B cell (primary cell): ENCODE measurements at regions not wholly inside any gene's neighbourhood (a gene's known extent, or its start where the extent isn't known, plus 50 kb on each side); places are given as distances from the start of the nearest gene placed in this dataset.

Experiments used
- ATAC-seq: fragments of 200-7000 bp; cut with Tn5 transposase; one replicate; pipeline ENCODE4 v1.10.0; 2021; ENCODE audit warnings: low read depth, mild to moderate bottlenecking, moderate number of reproducible peaks, moderate library complexity
- CTCF ChIA-PET: fragments of 350-600 bp; sonication (Branson Sonifier 250); formaldehyde crosslinking; loops from one replicate; lab custom pipeline; 2021; ENCODE audit warnings: antibody characterized with exemption, inconsistent platforms; lab: Charles Lee
- POLR2A ChIA-PET: fragments of 350-600 bp; sonication (Branson Sonifier 250); formaldehyde crosslinking; loops from one replicate; lab custom pipeline; 2021; ENCODE audit warnings: antibody characterized with exemption; lab: Charles Lee
- DNase-seq: peaks from one replicate; pipeline ENCODE4 v3.0.0; 2013
- H2AFZ ChIP-seq: 2 replicates; pipeline ENCODE4 v1.6.1; 2012; ENCODE audit warnings: mild to moderate bottlenecking, low read depth, low read length; ENCODE audit not compliant: insufficient read depth, poor library complexity, severe bottlenecking
- H3K27ac ChIP-seq, 2 donors: 1 replicate in 1 of 2; 2 replicates in 1 of 2; pipeline ENCODE4 v1.5.1; 2012 to 2013; ENCODE audit warnings: low read length in 2 of 2, mild to moderate bottlenecking in 2 of 2, moderate library complexity in 1 of 2
- H3K27me3 ChIP-seq, 4 experiments: fragments of 200-600 bp in 1 of 4; sonication (generic) in 1 of 4; replicated peaks in 1 of 4; 1 replicate in 2 of 4; 2 replicates in 2 of 4; pipeline versions ENCODE4 v1.6.1 to v1.7.0; 2013 to 2016; ENCODE audit warnings: low read length in 3 of 4, mild to moderate bottlenecking in 2 of 4, mixed read lengths in 1 of 4, moderate library complexity in 1 of 4; ENCODE audit not compliant: insufficient read depth in 4 of 4, control insufficient read depth in 3 of 4; ENCODE audit errors: control extremely low read depth in 1 of 4
- H3K36me3 ChIP-seq, 2 experiments: replicated peaks in 1 of 2; 1 replicate in 1 of 2; 2 replicates in 1 of 2; pipeline versions ENCODE4 v1.6.1 to v1.7.1; 2013; ENCODE audit warnings: low read length in 1 of 2; ENCODE audit not compliant: insufficient read depth in 2 of 2, control insufficient read depth in 1 of 2; ENCODE audit errors: control extremely low read depth in 1 of 2, extremely low read depth in 1 of 2
- H3K4me1 ChIP-seq, 2 donors: fragments of 200-600 bp in 1 of 2; sonication (generic) in 1 of 2; 1 replicate in 1 of 2; 2 replicates in 1 of 2; pipeline versions ENCODE4 v1.5.1 to v1.6.1; 2013 to 2017; ENCODE audit warnings: low read length in 2 of 2; ENCODE audit not compliant: control insufficient read depth in 2 of 2, insufficient read depth in 2 of 2
- H3K4me2 ChIP-seq: replicated peaks from 2 replicates; pipeline ENCODE3; 2012; ENCODE audit warnings: mild to moderate bottlenecking, low read depth, low read length; ENCODE audit not compliant: poor library complexity, severe bottlenecking
- H3K4me3 ChIP-seq, 5 experiments: fragments of 200-600 bp in 1 of 5; sonication (generic) in 1 of 5; 1 replicate in 3 of 5; 2 replicates in 2 of 5; pipeline versions ENCODE4 v1.5.1 to v1.7.0; 2011 to 2016; ENCODE audit warnings: low read length in 4 of 5, mild to moderate bottlenecking in 4 of 5, low read depth in 2 of 5, control low read depth in 1 of 5, moderate library complexity in 1 of 5; ENCODE audit not compliant: insufficient read depth in 1 of 5; ENCODE audit errors: control extremely low read depth in 1 of 5, extremely low read depth in 1 of 5
- H3K79me2 ChIP-seq: fragments of 200-600 bp; sonication (generic); one replicate; pipeline ENCODE4 v1.6.0; 2016; ENCODE audit warnings: low read length; ENCODE audit not compliant: control insufficient read depth, insufficient read depth
- H3K9ac ChIP-seq: fragments of 200-600 bp; sonication (generic); 2 replicates; pipeline ENCODE4 v1.6.1; 2017; ENCODE audit warnings: mild to moderate bottlenecking, low read length, moderate library complexity
- H3K9me3 ChIP-seq, 3 donors: one replicate each; pipeline versions ENCODE4 v1.6.1 to v1.7.1; 2013; ENCODE audit warnings: low read length in 2 of 3; ENCODE audit not compliant: control insufficient read depth in 2 of 3, insufficient read depth in 1 of 3; ENCODE audit errors: control extremely low read depth in 1 of 3
- H4K20me1 ChIP-seq: 2 replicates; pipeline ENCODE4 v1.6.0; 2012; ENCODE audit warnings: mild to moderate bottlenecking, low read length; ENCODE audit not compliant: insufficient read depth, control insufficient read depth, poor library complexity, severe bottlenecking
- H3K27ac Mint-ChIP-seq: one replicate; pipeline ENCODE4 v1.8.0; 2021; ENCODE audit warnings: mixed read lengths
- H3K27me3 Mint-ChIP-seq: one replicate; pipeline ENCODE4 v1.8.0; 2021; ENCODE audit warnings: mixed read lengths
- H3K4me1 Mint-ChIP-seq: one replicate; pipeline ENCODE4 v1.8.0; 2021; ENCODE audit warnings: mixed read lengths
- H3K4me3 Mint-ChIP-seq: one replicate; pipeline ENCODE4 v1.8.0; 2021; ENCODE audit warnings: mixed read lengths
- H3K9me3 Mint-ChIP-seq: one replicate; pipeline ENCODE4 v1.8.0; 2022; ENCODE audit warnings: mixed read lengths; ENCODE audit not compliant: insufficient read depth
- CTCF ChIP-seq: fragments of 200-600 bp; IDR thresholded peaks from one replicate; pipeline ENCODE4 v1.8.0; 2022; ENCODE audit warnings: antibody characterized with exemption, mild to moderate bottlenecking
- EZH2 ChIP-seq: IDR thresholded peaks from 2 replicates; pipeline ENCODE4 v1.6.1; 2012; ENCODE audit warnings: borderline replicate concordance, low read depth, mild to moderate bottlenecking, moderate library complexity, low read length; ENCODE audit not compliant: insufficient read depth, poor library complexity, severe bottlenecking
- WGBS: methylation state at CpG from one replicate; pipeline ENCODE4 v1.1.5; 2013; ENCODE audit warnings: missing lambda C conversion rate; ENCODE audit not compliant: insufficient coverage; 5-methylcytosine and 5-hydroxymethylcytosine counted together
- intact Hi-C: fragments of 100-400 bp; cut with micrococcal nuclease; formaldehyde crosslinking; loops from one replicate; pipeline ENCODE4 v1.10.0; 2022

GRCh38 chr9:1208157-1208556, 158.0 kb downstream of the DMRT2 start:
- Histone ChIP-seq H3K4me1 (no peaks in the 10 kb centered on the region), H3K27me3 (no peaks in the 10 kb centered on the region), H3K9me3 (peaks cover 0 to 5% (median 3%) of the 10 kb centered on the region in 3 donors), H3K36me3 (no peaks in the 10 kb centered on the region), H2AFZ (no peak overlapping the region), H3K27ac (no peak overlapping the region), H3K79me2 (no peaks in the 10 kb centered on the region), H3K9ac (no peak overlapping the region), H3K4me2 (no peak overlapping the region), H4K20me1 (no peaks in the 10 kb centered on the region), H3K4me3 (no peak overlapping the region)
- ATAC-seq, result no peak
- peaks cover 5% of the 10 kb centered on the region for H3K9me3 Mint-ChIP-seq
- ChIA-PET POLR2A (no interaction called here), CTCF (no interaction called here)
- DNase-seq, result no peak
- 90% methylated on average over 2 of the region's 2 CpGs for WGBS
- H3K4me1 Mint-ChIP-seq, result no peaks in the 10 kb centered on the region
- H3K4me3 Mint-ChIP-seq, result no peak overlapping the region
- H3K27ac Mint-ChIP-seq, result no peak overlapping the region
- TF ChIP-seq CTCF, result no peak
- TF ChIP-seq EZH2, result no peak
- no peaks in the 10 kb centered on the region for H3K27me3 Mint-ChIP-seq
- intact Hi-C loops, result no loop called here

GRCh38 chr9:1210954-1211353, 160.8 kb downstream of the DMRT2 start:
- no peak overlapping the region for H2AFZ ChIP-seq
- H3K27ac ChIP-seq, result no peak overlapping the region
- H3K27ac Mint-ChIP-seq, result no peak overlapping the region
- peaks cover 5% of the 10 kb centered on the region for H3K9me3 Mint-ChIP-seq
- H4K20me1 ChIP-seq, result no peaks in the 10 kb centered on the region
- no peak overlapping the region for H3K9ac ChIP-seq
- intact Hi-C loops, result no loop called here
- ChIA-PET CTCF (no interaction called here), POLR2A (no interaction called here)
- TF ChIP-seq EZH2 (no peak), CTCF (no peak)
- no peak for ATAC-seq
- H3K4me3 ChIP-seq, result no peak overlapping the region
- no peaks in the 10 kb centered on the region for H3K27me3 ChIP-seq
- H3K4me1 ChIP-seq, result no peaks in the 10 kb centered on the region
- no peaks in the 10 kb centered on the region for H3K27me3 Mint-ChIP-seq
- 100% methylated on average over 1 of the region's 3 CpGs for WGBS
- DNase-seq, result no peak
- no peaks in the 10 kb centered on the region for H3K4me1 Mint-ChIP-seq
- H3K36me3 ChIP-seq, result no peaks in the 10 kb centered on the region
- no peak overlapping the region for H3K4me2 ChIP-seq
- peaks cover 0 to 5% (median 3%) of the 10 kb centered on the region in 3 donors for H3K9me3 ChIP-seq
- no peak overlapping the region for H3K4me3 Mint-ChIP-seq
- no peaks in the 10 kb centered on the region for H3K79me2 ChIP-seq
